ENCODE measurements at regions not wholly inside any gene's neighbourhood (a gene's known extent, or its start where the extent isn't known, plus 50 kb on each side); places are given as distances from the start of the nearest gene placed in this dataset.

DNA sequence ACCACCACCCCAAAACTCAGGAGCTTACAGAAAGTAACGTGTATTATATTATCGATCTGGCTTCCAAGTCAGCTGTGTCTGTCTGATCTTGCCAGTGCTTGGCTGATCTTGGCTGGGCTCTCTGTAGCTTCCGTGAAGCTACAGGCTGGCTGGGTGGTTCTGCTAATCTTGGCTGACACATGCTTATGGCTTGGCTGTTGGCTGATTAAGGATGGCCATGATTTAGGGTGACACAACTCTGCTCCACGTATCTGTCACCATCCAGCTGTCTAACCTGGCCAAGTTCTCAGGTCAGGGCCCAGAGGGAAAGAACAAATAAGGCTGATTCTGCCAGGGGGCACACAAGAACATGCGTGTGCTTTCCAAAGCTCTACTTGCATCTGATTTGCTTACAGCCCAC, 64.7 kb upstream of the PRL start:
- Histone ChIP-seq H3K27me3 (no peaks in the 10 kb centered on the region), H3K4me1 (no peaks in the 10 kb centered on the region), H3K9me3 (no peaks in the 10 kb centered on the region), H3K27ac (no peak overlapping the region), H3K4me3 (no peak overlapping the region), H3K36me3 (no peaks in the 10 kb centered on the region)
- DNase-seq, result no peak
- TF ChIP-seq, protein P1, sequence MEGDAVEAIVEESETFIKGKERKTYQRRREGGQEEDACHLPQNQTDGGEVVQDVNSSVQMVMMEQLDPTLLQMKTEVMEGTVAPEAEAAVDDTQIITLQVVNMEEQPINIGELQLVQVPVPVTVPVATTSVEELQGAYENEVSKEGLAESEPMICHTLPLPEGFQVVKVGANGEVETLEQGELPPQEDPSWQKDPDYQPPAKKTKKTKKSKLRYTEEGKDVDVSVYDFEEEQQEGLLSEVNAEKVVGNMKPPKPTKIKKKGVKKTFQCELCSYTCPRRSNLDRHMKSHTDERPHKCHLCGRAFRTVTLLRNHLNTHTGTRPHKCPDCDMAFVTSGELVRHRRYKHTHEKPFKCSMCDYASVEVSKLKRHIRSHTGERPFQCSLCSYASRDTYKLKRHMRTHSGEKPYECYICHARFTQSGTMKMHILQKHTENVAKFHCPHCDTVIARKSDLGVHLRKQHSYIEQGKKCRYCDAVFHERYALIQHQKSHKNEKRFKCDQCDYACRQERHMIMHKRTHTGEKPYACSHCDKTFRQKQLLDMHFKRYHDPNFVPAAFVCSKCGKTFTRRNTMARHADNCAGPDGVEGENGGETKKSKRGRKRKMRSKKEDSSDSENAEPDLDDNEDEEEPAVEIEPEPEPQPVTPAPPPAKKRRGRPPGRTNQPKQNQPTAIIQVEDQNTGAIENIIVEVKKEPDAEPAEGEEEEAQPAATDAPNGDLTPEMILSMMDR (IDR thresholded peaks at IDR 0.05), result no peak
- TF ChIP-seq POLR2A (IDR thresholded peaks at IDR 0.05), result no peak

DNA sequence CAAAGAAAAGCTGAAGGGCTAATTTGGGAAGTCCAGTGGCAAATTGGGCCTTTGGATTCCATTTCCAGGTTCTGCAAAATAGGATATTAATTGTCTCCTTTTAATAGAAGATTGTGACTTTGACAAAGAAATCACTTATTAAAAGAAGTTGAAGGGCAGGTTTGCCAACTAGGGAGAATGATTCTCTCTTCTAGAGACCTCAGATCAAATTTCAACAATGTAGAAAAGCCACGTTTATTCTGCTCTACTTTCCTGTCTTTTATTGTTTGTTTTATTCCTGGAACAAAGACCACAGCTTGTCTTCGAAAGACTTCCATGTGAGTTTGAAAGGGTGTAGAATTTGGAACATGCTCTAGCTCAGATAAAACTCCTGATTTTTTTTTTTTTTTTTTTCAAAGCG, 65.5 kb upstream of the PRL start:
- no peak for TF ChIP-seq POLR2A (IDR thresholded peaks at IDR 0.05)
- TF ChIP-seq, protein P1 (IDR thresholded peaks at IDR 0.05), result no peak
- no peaks in the 10 kb centered on the region for H3K4me1 ChIP-seq
- H3K4me3 ChIP-seq, result no peak overlapping the region
- H3K9me3 ChIP-seq, result no peaks in the 10 kb centered on the region
- no peak for DNase-seq
- H3K36me3 ChIP-seq, result no peaks in the 10 kb centered on the region
- no peaks in the 10 kb centered on the region for H3K27me3 ChIP-seq
- H3K27ac ChIP-seq, result no peak overlapping the region

DNA sequence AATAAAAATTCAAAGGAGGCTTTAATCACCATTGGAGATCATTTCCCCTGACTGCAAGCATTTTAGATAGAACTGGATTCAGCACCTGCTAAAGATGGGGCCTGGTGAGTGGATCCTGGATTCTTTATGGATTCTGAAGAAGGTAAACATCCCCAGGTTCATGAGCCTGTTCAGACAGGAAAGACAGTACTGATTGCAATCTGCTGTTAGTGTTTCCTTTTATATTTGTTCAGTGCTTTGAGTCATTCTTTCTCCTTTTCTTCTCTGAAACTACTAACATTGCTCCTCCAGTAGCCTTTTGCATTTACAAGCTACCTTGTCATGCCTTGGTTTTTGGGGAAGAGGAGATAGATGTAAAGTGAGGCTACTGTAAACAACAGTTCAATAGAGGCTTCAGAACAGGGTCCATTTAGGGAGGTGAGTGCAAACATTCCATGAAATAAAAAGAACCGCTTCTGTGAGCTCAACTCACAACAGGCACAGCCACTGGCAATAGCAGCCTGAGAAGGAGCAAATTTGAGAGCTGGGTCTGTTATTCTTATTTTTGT, 66.4 kb upstream of the PRL start:
- DNase-seq, result no peak
- no peaks in the 10 kb centered on the region for H3K27me3 ChIP-seq
- no peaks in the 10 kb centered on the region for H3K9me3 ChIP-seq
- no peak for TF ChIP-seq POLR2A (IDR thresholded peaks at IDR 0.05)
- TF ChIP-seq, protein P1 (IDR thresholded peaks at IDR 0.05), result no peak
- H3K4me3 ChIP-seq, result no peak overlapping the region
- no peaks in the 10 kb centered on the region for H3K36me3 ChIP-seq
- H3K27ac ChIP-seq, result no peak overlapping the region
- no peaks in the 10 kb centered on the region for H3K4me1 ChIP-seq

DNA sequence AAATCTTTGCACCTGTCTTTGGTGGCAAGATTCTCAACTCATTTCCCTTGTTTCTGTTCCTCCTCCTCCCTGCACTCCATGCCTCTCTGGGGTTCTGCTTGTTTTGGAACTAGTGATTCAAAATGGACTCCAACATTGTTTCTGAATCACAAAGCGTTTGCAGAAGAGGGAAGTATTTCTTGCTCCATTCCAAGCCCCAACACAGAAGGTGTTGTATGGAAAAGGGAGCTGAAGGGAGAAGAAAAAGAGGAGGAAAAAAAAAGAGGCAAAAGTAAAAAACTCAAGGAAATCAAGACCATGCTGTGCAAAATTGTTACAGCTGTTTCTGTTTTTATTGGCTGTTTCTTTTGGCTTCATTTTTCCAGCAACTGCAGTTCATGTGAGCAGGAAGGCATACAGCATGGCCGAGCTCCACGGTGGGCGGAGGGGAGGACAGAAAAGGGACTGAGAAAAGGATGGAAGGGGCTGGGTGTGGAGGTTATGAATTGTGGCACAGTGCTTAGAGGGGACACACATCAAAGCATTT, 66.9 kb upstream of the PRL start:
- H3K36me3 ChIP-seq, result no peaks in the 10 kb centered on the region
- no peak overlapping the region for H3K4me3 ChIP-seq
- no peak overlapping the region for H3K27ac ChIP-seq
- no peaks in the 10 kb centered on the region for H3K4me1 ChIP-seq
- DNase-seq, result no peak
- H3K27me3 ChIP-seq, result no peaks in the 10 kb centered on the region
- TF ChIP-seq POLR2A (IDR thresholded peaks at IDR 0.05), result no peak
- TF ChIP-seq, protein P1 (IDR thresholded peaks at IDR 0.05), result no peak
- no peaks in the 10 kb centered on the region for H3K9me3 ChIP-seq

DNA sequence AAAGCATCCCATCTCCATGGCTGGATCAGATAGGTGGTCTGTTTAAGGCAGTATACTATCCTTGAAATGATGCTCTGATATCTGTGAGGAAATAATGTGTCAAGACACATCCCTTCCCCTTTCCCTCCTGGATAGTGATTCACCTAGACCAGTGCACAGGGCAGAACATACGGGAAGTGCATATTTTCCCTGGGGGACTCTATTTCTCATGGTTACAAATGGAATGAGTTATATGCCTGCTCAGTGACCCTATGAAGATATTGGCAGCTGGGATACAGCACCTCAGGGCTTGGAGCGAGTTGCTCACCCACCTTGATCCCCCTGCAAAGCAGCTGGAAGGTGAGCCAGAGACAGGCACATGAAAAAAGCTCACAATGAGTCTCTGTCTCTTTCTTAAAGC, 67.5 kb upstream of the PRL start:
- Histone ChIP-seq H3K4me1 (no peaks in the 10 kb centered on the region), H3K27me3 (no peaks in the 10 kb centered on the region), H3K27ac (no peak overlapping the region), H3K4me3 (no peak overlapping the region), H3K9me3 (no peaks in the 10 kb centered on the region), H3K36me3 (no peaks in the 10 kb centered on the region)
- TF ChIP-seq, protein P1 (IDR thresholded peaks at IDR 0.05), result no peak
- TF ChIP-seq POLR2A (IDR thresholded peaks at IDR 0.05), result no peak
- no peak for DNase-seq

DNA sequence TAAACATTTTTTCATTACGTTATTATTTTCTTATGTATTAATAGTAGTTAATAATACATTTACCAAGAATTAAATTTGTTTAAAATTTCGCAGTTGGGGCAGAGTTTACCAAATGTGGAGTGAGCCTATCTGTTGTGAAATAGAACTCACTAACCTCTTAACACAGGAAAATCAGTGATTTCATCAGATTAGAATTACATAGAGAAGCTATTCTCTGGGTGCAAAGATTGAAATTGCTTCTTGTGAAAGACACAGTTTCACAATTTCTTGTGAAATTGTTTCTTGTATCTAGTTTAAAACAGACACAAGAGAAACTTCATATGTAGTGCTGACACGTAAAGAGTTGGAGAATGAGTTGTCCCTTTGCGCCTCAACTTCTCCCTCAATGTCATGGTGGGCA, 69.4 kb upstream of the PRL start:
- Histone ChIP-seq H3K9me3 (no peaks in the 10 kb centered on the region), H3K36me3 (no peaks in the 10 kb centered on the region), H3K4me1 (no peaks in the 10 kb centered on the region), H3K27ac (no peak overlapping the region), H3K27me3 (no peaks in the 10 kb centered on the region), H3K4me3 (no peak overlapping the region)
- no peak for TF ChIP-seq POLR2A (IDR thresholded peaks at IDR 0.05)
- TF ChIP-seq, protein P1 (IDR thresholded peaks at IDR 0.05), result no peak
- no peak for DNase-seq

Data from Peyer's patch (tissue), 4 donors.